Nephron progenitor cell (in vitro differentiated cells): ENCODE measurements at regions not wholly inside any gene's neighbourhood (a gene's known extent, or its start where the extent isn't known, plus 50 kb on each side); places are given as distances from the start of the nearest gene placed in this dataset.

Experiments used
- DNase-seq: peaks from one replicate; pipeline ENCODE4 v3.0.0; 2021
- H3K27ac Mint-ChIP-seq: 2 replicates; pipeline ENCODE4 v1.8.0; 2021; ENCODE audit warnings: mild to moderate bottlenecking, moderate library complexity, mixed read lengths
- H3K27me3 Mint-ChIP-seq: 2 replicates; pipeline ENCODE4 v1.8.0; 2021; ENCODE audit warnings: mild to moderate bottlenecking, low read depth, mixed read lengths; ENCODE audit not compliant: poor library complexity
- H3K36me3 Mint-ChIP-seq: 2 replicates; pipeline ENCODE4 v1.8.0; 2021; ENCODE audit warnings: low read depth, mixed read lengths
- H3K4me1 Mint-ChIP-seq: 2 replicates; pipeline ENCODE4 v1.8.0; 2021; ENCODE audit warnings: mixed read lengths
- H3K4me3 Mint-ChIP-seq: 2 replicates; pipeline ENCODE4 v1.8.0; 2021; ENCODE audit warnings: mild to moderate bottlenecking, moderate library complexity, mixed read lengths
- H3K9me3 Mint-ChIP-seq: 2 replicates; pipeline ENCODE4 v1.8.0; 2021; ENCODE audit warnings: mild to moderate bottlenecking, moderate library complexity, mixed read lengths
- CTCF ChIP-seq: fragments of 200-600 bp; sonication (generic); IDR thresholded peaks from 2 replicates; pipeline ENCODE4 v1.5.0; 2021; ENCODE audit warnings: antibody characterized with exemption

GRCh38 chr4:123930996-123931395 lies 534.4 kb downstream of the SPRY1 start:
- Mint-ChIP-seq H3K27me3 (no peaks in the 10 kb centered on the region), H3K4me3 (no peak overlapping the region), H3K27ac (no peak overlapping the region), H3K9me3 (peaks cover 26% of the 10 kb centered on the region), H3K4me1 (no peaks in the 10 kb centered on the region), H3K36me3 (peaks cover 14% of the 10 kb centered on the region)
- no peak for DNase-seq
- no peak for TF ChIP-seq CTCF

- peaks cover 26% of the 10 kb centered on the region for H3K4me1 Mint-ChIP-seq
- no peak overlapping the region for H3K4me3 Mint-ChIP-seq
- no peak for DNase-seq
- no peak for TF ChIP-seq CTCF
- H3K36me3 Mint-ChIP-seq, result peaks cover 14% of the 10 kb centered on the region
- H3K27ac Mint-ChIP-seq, result no peak overlapping the region
- H3K27me3 Mint-ChIP-seq, result no peaks in the 10 kb centered on the region
- peaks cover 21% of the 10 kb centered on the region for H3K9me3 Mint-ChIP-seq
Measured at GRCh38 chr4:123934096-123934495, 537.5 kb downstream of the SPRY1 start.

- Mint-ChIP-seq H3K9me3 (peaks cover 13% of the 10 kb centered on the region), H3K27ac (no peak overlapping the region)
Measured at GRCh38 chr4:123936621-123937043, 540.0 kb downstream of the SPRY1 start.

GRCh38 chr4:123937581-123937980 lies 541.0 kb downstream of the SPRY1 start:
- Mint-ChIP-seq H3K36me3 (peaks cover 15% of the 10 kb centered on the region), H3K27me3 (peaks cover 3% of the 10 kb centered on the region), H3K9me3 (peaks cover 15% of the 10 kb centered on the region), H3K4me3 (peak overlapping the region; percentile 20), H3K27ac (peak overlapping the region; percentile 4), H3K4me1 (peaks cover 40% of the 10 kb centered on the region)
- DNase-seq, result no peak
- TF ChIP-seq CTCF, result no peak

More at GRCh38 chr4:123936621-123937043, 540.0 kb downstream of the SPRY1 start:
- H3K27me3 Mint-ChIP-seq, result no peaks in the 10 kb centered on the region
- H3K4me3 Mint-ChIP-seq, result no peak overlapping the region
- peaks cover 12% of the 10 kb centered on the region for H3K36me3 Mint-ChIP-seq
- TF ChIP-seq CTCF, result no peak
- H3K4me1 Mint-ChIP-seq, result peaks cover 40% of the 10 kb centered on the region
- DNase-seq, result no peak

- H3K4me1 Mint-ChIP-seq, result peaks cover 40% of the 10 kb centered on the region
- no peak for DNase-seq
- no peak overlapping the region for H3K4me3 Mint-ChIP-seq
- H3K9me3 Mint-ChIP-seq, result peaks cover 15% of the 10 kb centered on the region
- TF ChIP-seq CTCF, result no peak
- peaks cover 3% of the 10 kb centered on the region for H3K27me3 Mint-ChIP-seq
- H3K36me3 Mint-ChIP-seq, result peaks cover 10% of the 10 kb centered on the region
- no peak overlapping the region for H3K27ac Mint-ChIP-seq
Measured at GRCh38 chr4:123939621-123940020, 543.0 kb downstream of the SPRY1 start.

- Mint-ChIP-seq H3K36me3 (peaks cover 10% of the 10 kb centered on the region), H3K9me3 (peaks cover 15% of the 10 kb centered on the region), H3K27me3 (peaks cover 3% of the 10 kb centered on the region), H3K4me1 (peaks cover 40% of the 10 kb centered on the region), H3K27ac (no peak overlapping the region), H3K4me3 (no peak overlapping the region)
- TF ChIP-seq CTCF, result no peak
- DNase-seq, result no peak
Measured at GRCh38 chr4:123940604-123941003, 544.0 kb downstream of the SPRY1 start.
